Gastroesophageal sphincter (tissue), 4 donors: ENCODE measurements at regions not wholly inside any gene's neighbourhood (a gene's known extent, or its start where the extent isn't known, plus 50 kb on each side); places are given as distances from the start of the nearest gene placed in this dataset.
A peak's percentile ranks its signal among the peaks of the same experiment; 100 is the strongest.

Source experiments
- ATAC-seq: fragments of 150-250 bp; one replicate; pipeline ENCODE4 v1.9.1; 2016; ENCODE audit warnings: mild to moderate bottlenecking, moderate library complexity
- H3K27ac ChIP-seq, 4 donors: fragments of 200-600 bp; sonication (generic) in 3 of 4; 1 replicate in 3 of 4; 2 replicates in 1 of 4; pipeline ENCODE4 v1.5.1; 2016 to 2019
- H3K27me3 ChIP-seq: fragments of 200-600 bp; sonication (generic); one replicate; pipeline ENCODE4 v1.5.1; 2019
- H3K36me3 ChIP-seq, 2 donors: fragments of 200-600 bp; sonication (generic); one replicate each; pipeline ENCODE4 v1.5.1; 2019; ENCODE audit warnings: control low read depth in 1 of 2
- H3K4me1 ChIP-seq, 3 donors: fragments of 200-600 bp; sonication (generic); 1 replicate in 2 of 3; 2 replicates in 1 of 3; pipeline ENCODE4 v1.5.1; 2016 to 2019; ENCODE audit warnings: control low read depth in 2 of 3
- H3K4me3 ChIP-seq, 2 donors: fragments of 200-600 bp; sonication (generic); one replicate each; pipeline ENCODE4 v1.5.1; 2019; ENCODE audit warnings: mild to moderate bottlenecking in 1 of 2, moderate library complexity in 1 of 2
- H3K9me3 ChIP-seq, 3 donors: fragments of 200-600 bp; sonication (generic); one replicate each; pipeline ENCODE4 v1.5.1; 2017 to 2019; ENCODE audit warnings: control low read depth in 2 of 3
- CTCF ChIP-seq, 4 experiments: fragments of 200-600 bp in 2 of 4; fragments of 450-650 bp in 2 of 4; sonication (generic) in 1 of 4; IDR thresholded peaks; one replicate each; pipeline ENCODE4 v1.5.1; 2017 to 2019; ENCODE audit warnings: antibody characterized with exemption in 4 of 4, mild to moderate bottlenecking in 2 of 4, moderate library complexity in 2 of 4
- EP300 ChIP-seq: sonication (generic); formaldehyde crosslinking; IDR thresholded peaks from one replicate; pipeline ENCODE4 v1.6.1; 2017; ENCODE audit warnings: antibody characterized with exemption, mild to moderate bottlenecking
- POLR2A ChIP-seq, 2 donors: fragments of 450-650 bp; IDR thresholded peaks; one replicate each; pipeline ENCODE4 v1.6.1; 2017; ENCODE audit warnings: antibody characterized with exemption in 2 of 2, mild to moderate bottlenecking in 2 of 2, moderate library complexity in 1 of 2
- POLR2AphosphoS5 ChIP-seq: sonication (generic); formaldehyde crosslinking; IDR thresholded peaks from one replicate; pipeline ENCODE4 v1.6.1; 2017; ENCODE audit warnings: antibody characterized with exemption
- WGBS, 2 donors: methylation state at CpG; one replicate each; pipeline ENCODE4 v1.1.5; 2018; ENCODE audit warnings: low coverage in 1 of 2; 5-methylcytosine and 5-hydroxymethylcytosine counted together

DNA sequence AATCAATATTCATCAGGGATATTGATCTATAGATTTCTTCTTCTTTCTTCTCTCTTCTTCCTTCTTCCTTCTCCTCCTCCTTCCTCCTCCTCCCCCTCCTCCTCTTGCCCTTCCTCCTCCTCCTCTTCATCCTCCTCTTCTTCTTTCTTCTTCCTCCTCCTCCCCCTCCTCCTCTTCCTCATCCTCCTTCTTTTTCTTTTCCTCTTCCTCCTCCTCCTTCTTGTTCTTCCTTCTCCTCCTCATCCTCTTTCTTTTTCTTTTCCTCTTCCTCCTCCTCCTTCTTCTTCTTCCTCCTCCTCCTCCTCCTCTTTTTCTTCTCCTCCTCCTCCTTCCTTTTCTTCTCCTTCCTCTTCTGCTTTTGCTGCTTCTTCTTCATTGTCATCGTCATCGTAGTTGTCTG, 52.4 kb upstream of the SERINC1 start:
- TF ChIP-seq CTCF (IDR thresholded peaks at IDR 0.05), result no peak
- no peak for TF ChIP-seq POLR2AphosphoS5
- no peaks in the 10 kb centered on the region for H3K27me3 ChIP-seq
- H3K4me1 ChIP-seq, result no peaks in the 10 kb centered on the region
- H3K36me3 ChIP-seq, result no peaks in the 10 kb centered on the region
- 21 to 42% methylated on average over 2 of the region's 2 CpGs for WGBS, 2 donors
- H3K9me3 ChIP-seq, result peaks cover 0 to 9% (median 0%) of the 10 kb centered on the region in 3 donors
- H3K4me3 ChIP-seq, result no peak overlapping the region
- H3K27ac ChIP-seq, result no peak overlapping the region
- no peak for ATAC-seq

DNA sequence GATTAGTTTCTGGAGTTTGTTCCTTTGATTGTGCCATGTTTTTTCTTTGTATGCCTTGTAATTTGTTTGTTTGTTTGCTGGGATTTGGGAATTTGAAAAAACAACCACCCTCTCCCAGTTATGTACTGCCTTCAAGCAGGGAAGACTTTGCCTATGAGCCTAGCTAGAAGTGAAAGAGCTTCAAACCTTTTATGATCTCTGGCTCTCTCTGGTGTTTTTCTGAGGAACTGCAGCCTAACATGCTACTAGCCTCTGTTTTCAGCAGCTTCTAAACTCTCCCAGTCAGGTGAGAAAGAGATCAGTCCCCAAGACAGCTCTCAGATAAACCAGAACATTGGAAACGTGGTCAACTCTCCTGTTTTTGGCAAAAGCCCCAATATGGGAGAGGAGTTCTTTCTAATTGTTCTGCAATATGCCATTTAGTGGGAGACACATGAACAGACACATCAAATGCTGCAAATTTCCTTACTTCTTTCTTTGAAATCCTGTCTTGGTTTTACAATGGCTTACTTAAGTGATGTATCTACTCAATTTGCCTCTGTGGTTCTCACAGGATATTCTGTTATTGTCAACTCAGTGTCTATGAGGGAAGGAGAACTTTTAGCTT, 58.9 kb upstream of the SERINC1 start:
- Histone ChIP-seq H3K27ac (no peak overlapping the region), H3K27me3 (no peaks in the 10 kb centered on the region), H3K36me3 (no peaks in the 10 kb centered on the region), H3K4me3 (no peak overlapping the region), H3K9me3 (peaks cover 0 to 9% (median 0%) of the 10 kb centered on the region in 3 donors), H3K4me1 (no peaks in the 10 kb centered on the region)
- ATAC-seq, result peak; percentile 71
- TF ChIP-seq POLR2AphosphoS5 (no peak), CTCF (IDR thresholded peaks at IDR 0.05) (peak; percentile 74 to 87 (median 82))
- 0% methylated on average over 1 of the region's 1 CpG for WGBS, 2 donors

DNA sequence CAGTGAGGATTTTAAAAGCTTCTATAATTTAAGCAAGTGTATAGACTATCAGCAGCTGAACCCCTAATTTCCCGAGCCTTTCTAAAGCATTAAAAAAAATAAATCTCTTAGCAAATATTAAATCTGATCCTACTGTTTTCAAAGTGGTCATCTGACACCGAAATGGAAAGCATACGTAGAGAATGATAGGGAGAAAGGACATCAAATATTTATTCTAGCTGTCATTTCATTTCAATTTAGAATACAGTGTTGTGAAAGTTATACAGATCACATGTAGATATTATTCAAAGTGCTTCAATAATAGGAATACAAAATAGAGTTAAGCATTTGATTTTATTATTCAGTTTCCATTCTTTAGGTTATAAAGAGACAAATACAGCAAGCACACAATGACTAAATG, 61.9 kb upstream of the PKIB start:
- no peaks in the 10 kb centered on the region for H3K36me3 ChIP-seq
- H3K4me1 ChIP-seq, result no peaks in the 10 kb centered on the region
- TF ChIP-seq POLR2A (IDR thresholded peaks at IDR 0.05) (no peak), CTCF (IDR thresholded peaks at IDR 0.05) (no peak), EP300 (no peak), POLR2AphosphoS5 (no peak)
- ATAC-seq, result no peak
- WGBS, 2 donors, result 40 to 61% methylated on average over 3 of the region's 3 CpGs
- no peak overlapping the region for H3K27ac ChIP-seq
- no peak overlapping the region for H3K4me3 ChIP-seq
- no peaks in the 10 kb centered on the region for H3K9me3 ChIP-seq
- no peaks in the 10 kb centered on the region for H3K27me3 ChIP-seq

DNA sequence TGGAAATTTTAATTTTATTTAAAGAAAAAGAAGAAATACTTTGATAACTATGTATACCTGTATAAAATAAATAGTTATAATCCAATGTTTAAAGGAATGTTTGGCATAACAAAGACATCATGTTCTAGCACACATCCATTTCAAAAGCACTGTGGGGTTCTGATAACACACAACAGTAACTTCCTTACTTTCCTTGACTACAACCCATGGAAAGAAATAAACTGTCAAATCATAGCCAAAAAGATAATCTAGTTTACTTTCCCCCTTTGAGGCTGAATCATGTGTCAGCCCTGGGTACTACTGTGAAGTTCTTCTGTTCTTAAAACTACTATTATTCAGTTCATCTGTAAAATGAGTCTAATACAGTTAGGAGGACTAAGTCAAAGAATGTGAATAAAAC, 61.4 kb upstream of the PKIB start:
- Histone ChIP-seq H3K27ac (no peak overlapping the region), H3K27me3 (no peaks in the 10 kb centered on the region), H3K36me3 (no peaks in the 10 kb centered on the region), H3K4me1 (no peaks in the 10 kb centered on the region), H3K4me3 (no peak overlapping the region), H3K9me3 (no peaks in the 10 kb centered on the region)
- no peak for ATAC-seq
- no peak for TF ChIP-seq POLR2A (IDR thresholded peaks at IDR 0.05)

- Histone ChIP-seq H3K4me1 (no peaks in the 10 kb centered on the region), H3K27ac (no peak overlapping the region), H3K9me3 (no peaks in the 10 kb centered on the region), H3K27me3 (no peaks in the 10 kb centered on the region), H3K4me3 (no peak overlapping the region), H3K36me3 (no peaks in the 10 kb centered on the region)
- ATAC-seq, result no peak
- no peak for TF ChIP-seq POLR2A (IDR thresholded peaks at IDR 0.05)
- no peak for TF ChIP-seq CTCF (IDR thresholded peaks at IDR 0.05)
- no peak for TF ChIP-seq EP300
- TF ChIP-seq POLR2AphosphoS5, result no peak
- WGBS, 2 donors, result 49 to 57% methylated on average over 2 to 3 of the region's 3 CpGs
These were observed 56.5 kb upstream of the PKIB start for GRCh38 chr6:122553697-122554096.

DNA sequence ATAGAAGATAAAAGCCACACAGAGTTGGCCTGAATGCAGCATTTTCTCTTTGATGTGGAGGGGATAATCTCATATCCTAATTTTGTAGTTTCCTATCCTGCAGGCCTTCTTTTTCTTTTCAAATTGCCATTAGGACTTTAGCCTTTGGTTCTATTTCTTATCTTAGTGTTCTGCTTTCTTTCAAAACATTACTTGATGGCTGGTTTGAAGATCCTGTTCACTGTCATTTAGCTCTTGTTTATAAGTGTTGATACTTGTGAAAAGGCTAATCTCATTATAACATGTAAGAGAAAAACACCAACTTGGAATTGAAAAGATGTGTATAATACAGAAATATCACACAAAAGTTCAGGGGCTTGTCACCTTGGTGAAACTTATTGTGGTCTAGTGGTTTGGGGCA, 54.6 kb upstream of the PKIB start:
- no peaks in the 10 kb centered on the region for H3K9me3 ChIP-seq
- H3K27ac ChIP-seq, result no peak overlapping the region
- H3K36me3 ChIP-seq, result no peaks in the 10 kb centered on the region
- no peaks in the 10 kb centered on the region for H3K4me1 ChIP-seq
- no peak for TF ChIP-seq POLR2AphosphoS5
- TF ChIP-seq CTCF (IDR thresholded peaks at IDR 0.05), result no peak
- no peak for TF ChIP-seq EP300
- TF ChIP-seq POLR2A (IDR thresholded peaks at IDR 0.05), result no peak
- ATAC-seq, result no peak
- no peaks in the 10 kb centered on the region for H3K27me3 ChIP-seq
- H3K4me3 ChIP-seq, result no peak overlapping the region
